CD14-positive monocyte (primary cell): ENCODE measurements at regions not wholly inside any gene's neighbourhood (a gene's known extent, or its start where the extent isn't known, plus 50 kb on each side); places are given as distances from the start of the nearest gene placed in this dataset.

Source experiments
- DNase-seq, 3 donors: peaks; one replicate each; pipeline ENCODE4 v3.0.0-alpha.2; 2011 to 2022
- H2AFZ ChIP-seq: 2 replicates; pipeline ENCODE4 v1.6.0; 2012; ENCODE audit warnings: mild to moderate bottlenecking, low read depth, low read length, inconsistent platforms; ENCODE audit not compliant: insufficient read depth, poor library complexity, severe bottlenecking
- H3K27ac ChIP-seq, 2 donors: 1 replicate in 1 of 2; 2 replicates in 1 of 2; pipeline ENCODE4 v1.5.1; 2012 to 2013; ENCODE audit warnings: low read length in 2 of 2, control low read depth in 1 of 2, inconsistent platforms in 1 of 2, low read depth in 1 of 2, mild to moderate bottlenecking in 1 of 2
- H3K27me3 ChIP-seq, 2 donors: one replicate each; pipeline versions ENCODE4 v1.6.0 to v1.6.1; 2011 to 2013; ENCODE audit warnings: low read length in 2 of 2; ENCODE audit not compliant: control insufficient read depth in 2 of 2, insufficient read depth in 2 of 2
- H3K36me3 ChIP-seq, 2 donors: replicated peaks in 1 of 2; 1 replicate in 1 of 2; 2 replicates in 1 of 2; pipeline versions ENCODE4 v1.5.1 to v1.6.1; 2012 to 2013; ENCODE audit warnings: low read length in 2 of 2, control low read depth in 1 of 2, inconsistent platforms in 1 of 2, mild to moderate bottlenecking in 1 of 2; ENCODE audit not compliant: insufficient read depth in 2 of 2, control insufficient read depth in 1 of 2
- H3K4me1 ChIP-seq, 2 donors: 1 replicate in 1 of 2; 2 replicates in 1 of 2; pipeline versions ENCODE4 v1.5.1 to v1.6.1; 2012 to 2013; ENCODE audit warnings: low read length in 2 of 2, control low read depth in 1 of 2, inconsistent platforms in 1 of 2, mild to moderate bottlenecking in 1 of 2, moderate library complexity in 1 of 2; ENCODE audit not compliant: insufficient read depth in 2 of 2, control insufficient read depth in 1 of 2
- H3K4me2 ChIP-seq: replicated peaks from 2 replicates; pipeline ENCODE3; 2012; ENCODE audit warnings: low read length, moderate library complexity, mild to moderate bottlenecking; ENCODE audit not compliant: poor library complexity, severe bottlenecking; ENCODE audit errors: extremely low read depth
- H3K4me3 ChIP-seq, 3 experiments: fragments of 200-600 bp in 1 of 3; sonication (generic) in 1 of 3; replicated peaks in 1 of 3; 1 replicate in 2 of 3; 2 replicates in 1 of 3; pipeline ENCODE4 v1.5.1; 2011 to 2013; ENCODE audit warnings: low read length in 3 of 3, mild to moderate bottlenecking in 3 of 3, control low read depth in 2 of 3, low read depth in 2 of 3, inconsistent platforms in 1 of 3, moderate library complexity in 1 of 3
- H3K79me2 ChIP-seq: 2 replicates; pipeline ENCODE4 v1.6.0; 2012; ENCODE audit warnings: mild to moderate bottlenecking, control low read depth, inconsistent platforms, low read length, moderate library complexity; ENCODE audit not compliant: insufficient read depth
- H3K9ac ChIP-seq: 2 replicates; pipeline ENCODE4 v1.6.0; 2017; ENCODE audit warnings: low read length, mild to moderate bottlenecking; ENCODE audit not compliant: insufficient read depth, poor library complexity, severe bottlenecking
- H3K9me3 ChIP-seq, 2 donors: replicated peaks in 1 of 2; 1 replicate in 1 of 2; 2 replicates in 1 of 2; pipeline versions ENCODE4 v1.5.1 to v1.6.1; 2012 to 2013; ENCODE audit warnings: low read length in 2 of 2, control low read depth in 1 of 2; ENCODE audit not compliant: control insufficient read depth in 1 of 2, insufficient read depth in 1 of 2
- H4K20me1 ChIP-seq: 2 replicates; pipeline ENCODE4 v1.6.0; 2012; ENCODE audit warnings: mild to moderate bottlenecking, low read length, control low read depth, moderate library complexity; ENCODE audit not compliant: insufficient read depth
- H3K27ac Mint-ChIP-seq, 7 donors: one replicate each; pipeline ENCODE4 v1.8.0; 2020; ENCODE audit warnings: mild to moderate bottlenecking in 7 of 7, mixed read lengths in 7 of 7, moderate library complexity in 6 of 7, inconsistent platforms in 2 of 7
- H3K27me3 Mint-ChIP-seq, 3 donors: one replicate each; pipeline ENCODE4 v1.8.0; 2021 to 2022; ENCODE audit warnings: low read depth in 3 of 3, mild to moderate bottlenecking in 3 of 3, mixed read lengths in 3 of 3, moderate library complexity in 3 of 3, inconsistent platforms in 1 of 3
- H3K36me3 Mint-ChIP-seq, 2 donors: one replicate each; pipeline ENCODE4 v1.8.0; 2020; ENCODE audit warnings: mixed read lengths in 2 of 2, inconsistent platforms in 1 of 2, mild to moderate bottlenecking in 1 of 2
- H3K4me1 Mint-ChIP-seq: one replicate; pipeline ENCODE4 v1.8.0; 2020; ENCODE audit warnings: mild to moderate bottlenecking, mixed read lengths
- H3K4me3 Mint-ChIP-seq, 2 donors: one replicate each; pipeline ENCODE4 v1.8.0; 2020; ENCODE audit warnings: mild to moderate bottlenecking in 2 of 2, mixed read lengths in 2 of 2, moderate library complexity in 1 of 2
- H3K9me3 Mint-ChIP-seq, 7 donors: one replicate each; pipeline ENCODE4 v1.8.0; 2020 to 2022; ENCODE audit warnings: mixed read lengths in 7 of 7, mild to moderate bottlenecking in 6 of 7, moderate library complexity in 6 of 7, inconsistent platforms in 2 of 7
- CTCF ChIP-seq: fragments of 200-600 bp; IDR thresholded peaks from one replicate; pipeline ENCODE4 v1.8.0; 2022; ENCODE audit warnings: antibody characterized with exemption, mild to moderate bottlenecking
- WGBS: methylation state at CpG from one replicate; pipeline ENCODE4 v1.1.5; 2013; ENCODE audit warnings: missing lambda C conversion rate; ENCODE audit not compliant: insufficient coverage; 5-methylcytosine and 5-hydroxymethylcytosine counted together
- intact Hi-C, 2 donors: fragments of 100-400 bp; cut with micrococcal nuclease; formaldehyde crosslinking; loops; one replicate each; pipeline versions ENCODE4 v1.15.0 to v1.15.1; 2023

- Mint-ChIP-seq H3K36me3 (no peaks in the 10 kb centered on the region), H3K27me3 (peaks cover 0 to 1% (median 0%) of the 10 kb centered on the region in 3 donors), H3K9me3 (peaks cover 3 to 21% (median 7%) of the 10 kb centered on the region in 7 donors), H3K4me1 (no peaks in the 10 kb centered on the region), H3K27ac (no peak overlapping the region), H3K4me3 (no peak overlapping the region)
- Histone ChIP-seq H4K20me1 (no peaks in the 10 kb centered on the region), H3K9me3 (peaks cover under 1 to 5% of the 10 kb centered on the region in 2 donors), H3K4me1 (no peaks in the 10 kb centered on the region), H3K4me2 (no peak overlapping the region), H3K79me2 (no peaks in the 10 kb centered on the region), H3K4me3 (no peak overlapping the region), H3K27me3 (no peaks in the 10 kb centered on the region), H3K36me3 (no peaks in the 10 kb centered on the region), H3K9ac (no peak overlapping the region), H3K27ac (no peak overlapping the region), H2AFZ (no peak overlapping the region)
- WGBS: 71% methylated on average over 7 of the region's 15 CpGs
- intact Hi-C loops: no loop called here
- no peak for DNase-seq
- TF ChIP-seq CTCF: no peak
Measured at GRCh38 chr5:5558638-5559527, 136.4 kb downstream of the ICE1 start.

GRCh38 chr5:5558102-5558501, 135.6 kb downstream of the ICE1 start:
- H3K79me2 ChIP-seq: no peaks in the 10 kb centered on the region
- no peak overlapping the region for H3K27ac Mint-ChIP-seq
- 74% methylated on average over 3 of the region's 6 CpGs for WGBS
- H3K27me3 Mint-ChIP-seq: peaks cover 0 to 1% (median 0%) of the 10 kb centered on the region in 3 donors
- H3K4me3 Mint-ChIP-seq: no peak overlapping the region
- peaks cover 3 to 22% (median 7%) of the 10 kb centered on the region in 7 donors for H3K9me3 Mint-ChIP-seq
- intact Hi-C loops: no loop called here
- H3K36me3 ChIP-seq: no peaks in the 10 kb centered on the region
- no peak overlapping the region for H3K4me2 ChIP-seq
- no peak overlapping the region for H3K4me3 ChIP-seq
- H3K9me3 ChIP-seq: peaks cover 5% of the 10 kb centered on the region in 2 donors
- H3K9ac ChIP-seq: no peak overlapping the region
- no peaks in the 10 kb centered on the region for H4K20me1 ChIP-seq
- H3K4me1 Mint-ChIP-seq: no peaks in the 10 kb centered on the region
- no peak for DNase-seq
- no peak overlapping the region for H2AFZ ChIP-seq
- TF ChIP-seq CTCF: no peak
- H3K36me3 Mint-ChIP-seq: no peaks in the 10 kb centered on the region
- H3K27me3 ChIP-seq: no peaks in the 10 kb centered on the region
- no peaks in the 10 kb centered on the region for H3K4me1 ChIP-seq
- H3K27ac ChIP-seq: no peak overlapping the region
